ENCODE measurements at regions not wholly inside any gene's neighbourhood (a gene's known extent, or its start where the extent isn't known, plus 50 kb on each side); places are given as distances from the start of the nearest gene placed in this dataset.

GRCh38 chr2:120906914-120907313, 171.2 kb downstream of the GLI2 start:
- TF ChIP-seq CTCF (IDR thresholded peaks at IDR 0.05) (no peak), POLR2A (IDR thresholded peaks at IDR 0.05) (no peak)
